ENCODE measurements at regions not wholly inside any gene's neighbourhood (a gene's known extent, or its start where the extent isn't known, plus 50 kb on each side); places are given as distances from the start of the nearest gene placed in this dataset.
"Not testable (repeated sequence)": the region's sequence is repeated elsewhere in the genome, so short reads cannot be mapped to it uniquely, and the experiment has no call there.

GRCh38 chr3:170705131-170705530 is 119.3 kb upstream of the SLC7A14 start:
- no peak for DNase-seq (ENCODE audit: low read depth in 3 of 3)

DNA sequence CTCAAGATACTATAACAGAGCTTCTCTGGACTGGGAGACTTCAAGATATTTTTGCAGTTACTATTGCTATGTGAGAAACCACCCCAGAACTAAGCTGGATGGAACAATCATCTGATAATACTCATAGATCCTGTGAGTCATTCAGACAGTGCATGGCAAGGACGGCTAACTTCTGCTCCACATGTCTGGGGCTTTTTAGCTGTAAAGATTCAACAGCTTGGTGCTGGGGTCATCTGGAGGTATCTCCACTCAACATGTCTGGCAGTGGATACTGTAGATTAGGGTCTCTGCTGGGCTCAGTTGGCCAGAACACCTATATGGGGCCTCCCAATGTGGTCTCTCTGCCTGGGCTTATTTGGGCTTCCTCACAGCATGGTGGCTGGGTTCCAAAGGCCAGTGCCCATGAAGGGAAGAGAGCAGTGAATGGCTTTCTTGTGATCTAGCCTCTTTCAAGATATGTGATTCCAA is 117.3 kb upstream of the SLC7A14 start:
- no peak for DNase-seq (ENCODE audit: low read depth in 3 of 3)

DNA sequence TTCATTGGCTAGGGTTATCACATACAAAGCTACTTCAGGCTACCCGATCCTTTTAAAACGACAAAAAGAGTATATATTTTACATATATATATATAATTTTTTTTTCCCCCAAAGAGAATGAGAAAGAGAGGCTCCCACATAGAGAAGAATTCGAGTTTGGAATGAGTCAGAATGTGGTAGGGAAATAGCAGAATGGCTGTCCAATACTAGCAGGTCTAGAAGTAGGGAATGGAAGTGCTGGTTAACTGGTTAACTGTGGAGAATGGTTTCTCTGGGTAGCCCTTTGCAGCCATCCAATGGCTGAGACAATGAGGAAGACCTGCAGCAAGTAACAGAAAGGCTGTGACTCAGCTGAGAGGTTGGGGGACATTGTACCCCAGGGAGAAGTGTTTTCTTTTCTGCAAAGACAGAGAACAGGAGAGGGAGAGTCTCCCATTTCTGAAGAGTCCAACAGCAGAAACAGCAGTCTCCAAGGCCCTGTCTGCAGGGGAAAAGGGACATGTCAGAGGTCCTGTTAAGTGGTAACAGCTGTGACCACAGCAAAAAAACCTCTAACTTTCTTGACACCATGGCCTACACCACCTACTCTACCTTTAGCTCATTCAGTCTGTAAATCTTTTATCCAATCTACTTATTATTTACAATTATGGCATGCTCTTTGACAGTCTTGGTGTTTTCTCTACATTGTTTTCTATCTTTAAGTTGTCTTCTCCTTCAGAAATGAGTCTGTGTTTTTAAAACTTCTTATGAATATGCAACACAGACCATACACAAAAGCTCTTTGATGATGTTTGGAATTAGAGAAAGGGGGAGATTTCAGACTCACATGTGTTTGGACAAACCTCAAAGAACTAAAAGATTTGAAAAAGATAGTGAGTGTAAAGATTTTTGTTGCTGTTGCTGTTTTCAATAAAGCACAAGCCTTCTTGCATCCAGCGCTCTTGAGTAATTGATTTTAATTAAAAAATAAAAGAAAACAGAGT is 116.1 kb upstream of the SLC7A14 start:
- no peak for DNase-seq (ENCODE audit: low read depth in 3 of 3)

- no peak for DNase-seq (ENCODE audit: low read depth in 3 of 3)
These were observed 114.2 kb upstream of the SLC7A14 start for GRCh38 chr3:170700054-170700404.

- no peak for DNase-seq (ENCODE audit: low read depth in 3 of 3)
These were observed 113.5 kb upstream of the SLC7A14 start for GRCh38 chr3:170699158-170700053.

GRCh38 chr3:170697908-170698307 is 112.0 kb upstream of the SLC7A14 start:
- DNase-seq (ENCODE audit: low read depth in 3 of 3): no peak

DNA sequence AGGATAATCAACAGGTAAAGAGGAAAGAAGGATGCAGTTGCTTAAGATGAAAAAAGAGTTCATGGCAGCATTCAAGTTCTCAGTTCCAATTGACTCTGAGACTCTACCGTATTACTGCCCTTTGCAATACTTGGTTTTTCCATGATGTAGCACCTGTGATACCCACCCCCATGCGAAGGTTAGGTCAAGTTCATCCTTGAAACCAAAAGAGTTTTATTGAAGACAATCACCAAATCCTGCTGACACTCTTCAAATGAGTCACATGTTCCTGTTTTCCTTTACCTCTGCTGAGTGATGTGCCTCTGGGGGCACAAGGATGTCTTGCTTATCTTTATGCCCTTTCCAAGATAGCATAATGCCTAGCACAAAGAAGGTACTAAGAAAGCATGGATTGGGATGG is 111.3 kb upstream of the SLC7A14 start:
- peak in 1 of 3 experiments; percentile 4 for DNase-seq (ENCODE audit: low read depth in 3 of 3)

DNA sequence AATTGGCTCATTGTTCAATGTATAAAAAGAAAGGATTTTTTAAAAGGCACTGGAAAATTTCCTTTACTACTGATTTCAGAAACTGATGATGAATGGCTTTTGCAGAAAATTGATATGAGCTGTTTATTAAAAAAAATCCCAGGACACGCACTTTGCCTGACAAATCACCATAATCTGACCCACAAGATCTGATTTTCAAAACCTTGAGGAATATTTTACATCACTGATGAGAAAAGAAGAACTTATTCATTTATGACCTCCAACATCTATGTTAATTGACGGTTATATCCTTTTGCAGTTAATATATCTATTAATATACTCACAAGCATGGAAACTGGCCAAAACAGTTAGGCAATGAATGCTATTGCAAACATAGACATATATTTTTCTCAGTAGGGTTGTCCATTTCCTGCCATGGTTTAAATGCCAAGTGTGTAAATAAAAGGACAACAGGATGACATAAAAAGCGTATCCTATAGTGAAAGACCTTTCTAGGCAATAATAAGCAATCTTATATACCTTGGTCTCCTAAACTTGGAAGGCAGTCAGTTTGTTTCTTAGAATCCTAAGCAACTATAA is 109.7 kb upstream of the SLC7A14 start:
- no peak for DNase-seq (ENCODE audit: low read depth in 3 of 3)

DNA sequence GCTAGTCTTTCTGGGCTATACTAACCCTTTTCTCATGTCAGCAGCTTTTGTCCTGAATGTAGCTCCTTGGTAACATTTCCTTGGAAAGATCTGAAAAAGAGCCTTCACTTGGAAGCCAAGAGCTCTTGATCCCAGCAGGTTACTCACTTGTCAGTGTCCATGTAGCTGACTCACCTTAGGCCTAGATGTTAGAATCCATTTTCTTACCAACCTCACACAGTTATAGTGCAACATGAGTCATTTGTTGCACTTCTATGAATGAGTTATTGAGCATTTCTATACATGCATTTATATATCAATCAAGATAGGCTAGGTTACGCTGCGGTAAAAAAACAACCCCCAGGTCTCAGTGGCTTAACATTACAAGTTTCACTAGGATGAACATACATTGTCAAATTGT is 106.8 kb upstream of the SLC7A14 start:
- no peak for DNase-seq (ENCODE audit: low read depth in 3 of 3)

GRCh38 chr3:170690661-170690981 is 104.7 kb upstream of the SLC7A14 start:
- DNase-seq (ENCODE audit: low read depth in 3 of 3): no peak

GRCh38 chr3:170689893-170690660 is 104.2 kb upstream of the SLC7A14 start:
- DNase-seq (ENCODE audit: low read depth in 3 of 3): peak in 2 of 3 experiments; percentile 9 to 52

GRCh38 chr3:170689296-170689829 is 103.5 kb upstream of the SLC7A14 start:
- DNase-seq (ENCODE audit: low read depth in 3 of 3): no peak

DNA sequence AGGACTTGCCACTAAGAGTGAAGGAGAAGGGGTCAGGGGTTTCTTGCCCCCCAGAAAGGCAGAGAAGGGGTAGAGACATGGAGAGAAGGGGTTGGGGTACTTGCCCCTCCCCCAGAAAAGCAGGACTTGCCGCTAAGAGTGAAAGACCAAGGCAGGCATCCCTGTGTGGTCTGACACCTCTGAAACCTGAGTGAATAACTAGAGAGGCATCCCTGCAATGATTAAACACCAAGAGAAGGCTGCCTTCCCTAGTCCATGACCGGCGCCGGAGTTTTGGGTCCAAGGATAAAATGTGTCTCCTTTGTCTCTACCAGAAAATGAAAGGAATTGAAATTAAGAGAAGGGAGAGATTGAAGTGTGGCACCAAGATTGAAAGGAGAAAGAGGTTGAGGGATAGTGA is 102.3 kb upstream of the SLC7A14 start:
- DNase-seq (ENCODE audit: low read depth in 3 of 3): not testable (repeated sequence)

DNA sequence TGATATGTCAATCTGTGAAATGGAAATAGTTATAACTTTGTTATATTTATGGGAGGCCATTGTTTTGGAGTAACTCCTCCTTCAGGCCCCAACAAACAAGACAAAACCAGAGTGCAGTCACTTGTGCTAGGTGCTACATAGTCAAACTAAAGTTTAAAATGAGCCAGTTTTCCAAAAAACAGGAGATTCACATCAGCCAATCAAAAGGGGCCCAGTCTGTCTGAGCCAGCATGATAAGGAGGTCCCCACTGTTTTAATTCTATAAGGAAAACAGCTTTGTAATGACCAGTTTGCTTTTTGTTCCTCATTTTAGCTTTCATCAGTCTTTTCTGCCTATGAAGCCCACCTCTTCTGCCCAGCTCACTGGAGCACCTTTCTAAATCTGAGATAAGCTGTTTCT is 94.7 kb upstream of the SLC7A14 start:
- no peak for DNase-seq (ENCODE audit: low read depth in 3 of 3)

DNA sequence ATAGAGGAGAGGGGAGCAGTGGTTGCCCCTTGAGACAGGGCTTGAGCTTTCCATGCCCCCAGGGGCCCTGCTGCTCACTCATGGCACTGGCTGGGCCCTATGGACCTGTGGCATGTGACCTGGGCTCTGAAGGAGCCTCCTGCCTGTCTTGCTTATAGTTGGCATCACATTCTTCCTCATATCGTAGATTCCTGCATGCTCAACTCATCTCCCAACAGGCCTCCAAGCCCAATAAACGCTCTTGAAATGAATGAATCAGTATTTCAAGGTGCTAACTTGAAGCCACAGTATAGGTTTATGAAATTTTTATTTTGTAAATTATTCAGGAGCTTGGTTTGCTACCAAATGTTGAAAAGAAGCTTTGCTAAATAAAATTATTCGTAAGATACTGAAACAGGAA is 93.3 kb upstream of the SLC7A14 start:
- no peak for DNase-seq (ENCODE audit: low read depth in 3 of 3)

DNA sequence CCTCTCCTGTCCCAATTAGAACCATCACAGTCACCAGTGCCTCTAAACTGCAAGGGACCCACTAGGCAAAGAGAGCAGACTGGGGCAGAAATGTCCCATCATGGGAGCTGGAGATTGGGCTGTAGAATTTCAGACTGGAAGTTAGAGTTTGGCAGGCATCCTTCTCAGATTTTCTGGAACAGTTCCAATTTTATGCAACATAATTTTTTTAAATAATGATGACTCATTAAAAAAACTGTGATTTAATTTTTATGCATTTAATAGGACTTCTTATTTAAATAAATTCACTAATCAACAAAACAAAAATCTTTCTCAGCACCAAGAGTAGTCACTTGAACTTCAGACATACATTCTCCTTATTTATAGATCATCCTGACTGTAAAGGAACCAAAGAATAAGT is 84.6 kb upstream of the SLC7A14 start:
- no peak for DNase-seq (ENCODE audit: low read depth in 3 of 3)

GRCh38 chr3:170662986-170663385 is 77.1 kb upstream of the SLC7A14 start:
- DNase-seq (ENCODE audit: low read depth in 3 of 3): not testable (repeated sequence)

- no peak for DNase-seq (ENCODE audit: low read depth in 3 of 3)
These were observed 74.3 kb upstream of the SLC7A14 start for GRCh38 chr3:170660139-170660538.

- DNase-seq (ENCODE audit: low read depth in 3 of 3): no peak
These were observed 71.4 kb upstream of the SLC7A14 start for GRCh38 chr3:170657312-170657711.

DNA sequence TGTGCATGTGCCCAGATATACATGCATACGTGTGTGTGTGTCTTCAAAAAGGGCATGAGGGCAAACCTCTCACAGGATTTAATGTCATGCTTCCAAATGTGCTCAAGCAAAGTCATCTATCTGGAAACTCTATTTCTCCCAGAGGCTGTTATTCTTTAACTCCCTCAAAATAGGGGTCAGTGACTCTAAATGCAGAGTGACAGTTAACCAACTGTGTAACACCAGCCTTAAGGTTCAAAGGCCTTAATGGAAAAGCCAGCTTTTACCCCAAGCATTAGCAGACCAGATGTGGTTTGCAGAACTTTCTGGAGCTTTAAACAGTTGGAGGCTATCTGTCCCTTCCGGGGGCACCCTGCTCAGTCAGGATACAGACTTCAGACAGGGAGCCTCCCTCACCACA is 70.4 kb upstream of the SLC7A14 start:
- no peak for DNase-seq (ENCODE audit: low read depth in 3 of 3)

DNA sequence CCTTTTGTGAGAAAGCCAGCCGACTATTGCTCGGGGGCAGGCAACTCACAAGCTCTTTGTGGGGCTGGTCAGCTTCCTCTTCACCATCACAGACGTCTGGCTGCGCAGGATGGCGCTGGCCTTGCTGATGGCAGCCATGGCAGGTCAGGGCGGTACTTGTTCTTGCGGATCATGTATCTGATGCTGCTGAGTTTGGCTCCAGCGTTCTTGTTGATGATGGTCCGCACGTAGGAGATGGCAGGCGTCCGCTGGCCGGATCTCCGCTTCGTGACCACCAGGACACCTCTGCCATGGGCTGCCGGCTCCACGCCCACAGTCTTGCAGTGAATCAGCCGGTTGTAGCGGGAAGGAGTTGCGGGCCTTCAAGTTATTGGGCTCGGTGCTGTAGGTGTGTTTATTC is 67.9 kb upstream of the SLC7A14 start:
- no peak for DNase-seq (ENCODE audit: low read depth in 3 of 3)

All from stimulated activated CD4-positive, alpha-beta T cell treated with anti-CD3 and anti-CD28 coated beads, TNF-alpha, amount 100 ng/mL, for 24 hours (primary cell).